HL-60 (cell line): ENCODE measurements at regions not wholly inside any gene's neighbourhood (a gene's known extent, or its start where the extent isn't known, plus 50 kb on each side); places are given as distances from the start of the nearest gene placed in this dataset.

Experiments
- DNase-seq, 2 experiments: peaks; one replicate each; pipeline ENCODE4 v3.0.0-alpha.2; 2010 to 2020; ENCODE audit warnings: low read depth in 1 of 2, low spot score in 1 of 2
- H3K27ac ChIP-seq: fragments of 250-450 bp; sonication (Bioruptor Pico); replicated peaks from 2 replicates; pipeline ENCODE4 v1.5.1; 2020; ENCODE audit warnings: mild to moderate bottlenecking, moderate library complexity
- H3K27me3 ChIP-seq: fragments of 250-450 bp; sonication (Bioruptor Pico); 2 replicates; pipeline ENCODE4 v1.5.1; 2021; ENCODE audit warnings: mild to moderate bottlenecking, moderate library complexity; ENCODE audit not compliant: insufficient read depth, poor library complexity, severe bottlenecking
- H3K4me3 ChIP-seq: replicated peaks from 2 replicates; pipeline ENCODE4 v1.5.1; 2011; ENCODE audit warnings: mild to moderate bottlenecking, control low read depth, low read length; ENCODE audit not compliant: insufficient read depth
- GABPA ChIP-seq: IDR thresholded peaks from 2 replicates; pipeline ENCODE4 v1.6.1; 2012; ENCODE audit warnings: low read depth
- POLR2AphosphoS5 ChIP-seq: IDR thresholded peaks from 2 replicates; pipeline ENCODE4 v1.6.1; 2012; ENCODE audit warnings: low read depth
- REST ChIP-seq: IDR thresholded peaks from 2 replicates; pipeline ENCODE4 v1.6.1; 2012; ENCODE audit warnings: low read depth; ENCODE audit not compliant: insufficient replicate concordance
- SPI1 ChIP-seq: IDR thresholded peaks from 2 replicates; pipeline ENCODE4 v1.6.1; 2012; ENCODE audit warnings: low read depth, mild to moderate bottlenecking, borderline replicate concordance
- TF ChIP-seq, protein P1 (sequence below): IDR thresholded peaks from one replicate; pipeline ENCODE4 v1.5.1; 2011; ENCODE audit warnings: low read length, control low read depth, inconsistent platforms; ENCODE audit not compliant: insufficient read depth

- Histone ChIP-seq H3K4me3 (no peak overlapping the region), H3K27me3 (no peaks in the 10 kb centered on the region), H3K27ac (no peak overlapping the region)
- no peak for DNase-seq
- TF ChIP-seq, protein P1, sequence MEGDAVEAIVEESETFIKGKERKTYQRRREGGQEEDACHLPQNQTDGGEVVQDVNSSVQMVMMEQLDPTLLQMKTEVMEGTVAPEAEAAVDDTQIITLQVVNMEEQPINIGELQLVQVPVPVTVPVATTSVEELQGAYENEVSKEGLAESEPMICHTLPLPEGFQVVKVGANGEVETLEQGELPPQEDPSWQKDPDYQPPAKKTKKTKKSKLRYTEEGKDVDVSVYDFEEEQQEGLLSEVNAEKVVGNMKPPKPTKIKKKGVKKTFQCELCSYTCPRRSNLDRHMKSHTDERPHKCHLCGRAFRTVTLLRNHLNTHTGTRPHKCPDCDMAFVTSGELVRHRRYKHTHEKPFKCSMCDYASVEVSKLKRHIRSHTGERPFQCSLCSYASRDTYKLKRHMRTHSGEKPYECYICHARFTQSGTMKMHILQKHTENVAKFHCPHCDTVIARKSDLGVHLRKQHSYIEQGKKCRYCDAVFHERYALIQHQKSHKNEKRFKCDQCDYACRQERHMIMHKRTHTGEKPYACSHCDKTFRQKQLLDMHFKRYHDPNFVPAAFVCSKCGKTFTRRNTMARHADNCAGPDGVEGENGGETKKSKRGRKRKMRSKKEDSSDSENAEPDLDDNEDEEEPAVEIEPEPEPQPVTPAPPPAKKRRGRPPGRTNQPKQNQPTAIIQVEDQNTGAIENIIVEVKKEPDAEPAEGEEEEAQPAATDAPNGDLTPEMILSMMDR: no peak
- no peak for TF ChIP-seq POLR2AphosphoS5
- no peak for TF ChIP-seq REST
- TF ChIP-seq SPI1: no peak
- no peak for TF ChIP-seq GABPA
Measured at GRCh38 chr4:34922325-34922724, 1322.0 kb downstream of the ARAP2 start.

- TF ChIP-seq REST (no peak), GABPA (no peak)
- H3K27me3 ChIP-seq: no peaks in the 10 kb centered on the region
- DNase-seq: no peak
- H3K27ac ChIP-seq: no peak overlapping the region
- no peak overlapping the region for H3K4me3 ChIP-seq
Measured at GRCh38 chr4:34932591-34932990, 1311.7 kb downstream of the ARAP2 start.

GRCh38 chr4:34935739-34936138 lies 1308.6 kb downstream of the ARAP2 start:
- Histone ChIP-seq H3K27me3 (no peaks in the 10 kb centered on the region), H3K27ac (no peak overlapping the region), H3K4me3 (no peak overlapping the region)
- DNase-seq: no peak
- no peak for TF ChIP-seq POLR2AphosphoS5
- no peak for TF ChIP-seq SPI1
- TF ChIP-seq, protein P1: no peak
- TF ChIP-seq REST: no peak
- no peak for TF ChIP-seq GABPA

GRCh38 chr4:34939073-34939472 lies 1305.2 kb downstream of the ARAP2 start:
- no peak overlapping the region for H3K27ac ChIP-seq
- no peak for DNase-seq
- TF ChIP-seq POLR2AphosphoS5 (no peak), GABPA (no peak), REST (no peak), SPI1 (no peak)
- TF ChIP-seq, protein P1: no peak
- H3K4me3 ChIP-seq: no peak overlapping the region
- H3K27me3 ChIP-seq: no peaks in the 10 kb centered on the region
